Endothelial cell of umbilical vein (primary cell): ENCODE measurements at regions not wholly inside any gene's neighbourhood (a gene's known extent, or its start where the extent isn't known, plus 50 kb on each side); places are given as distances from the start of the nearest gene placed in this dataset.
"Not testable (repeated sequence)": the region's sequence is repeated elsewhere in the genome, so short reads cannot be mapped to it uniquely, and the experiment has no call there.

Experiments
- BruUV-seq: library from RNA; stranded (reverse); fragments of 400-500 nt; replicated peaks from 2 replicates; lab custom pipeline; 2021; lab: Mats Ljungman, UMichigan
- CTCF ChIA-PET: fragments of 300-600, 350-600 bp; sonication (Branson Sonifier 250); formaldehyde crosslinking; loops from one replicate; lab custom pipeline; 2021; ENCODE audit warnings: antibody characterized with exemption, inconsistent platforms; lab: Charles Lee
- POLR2A ChIA-PET: fragments of 300-600, 350-600 bp; sonication (Branson Sonifier 250); formaldehyde crosslinking; loops from one replicate; lab custom pipeline; 2021; ENCODE audit warnings: antibody characterized with exemption, inconsistent platforms; lab: Charles Lee
- DNase-seq: peaks from one replicate; pipeline ENCODE4 v3.0.0-alpha.2; 2011; ENCODE audit warnings: low read depth, low spot score
- FAIRE-seq: peaks from 2 replicates; lab custom pipeline; 2011; peaks lifted over from hg19 to GRCh38; lab: Jason Lieb, UNC
- H2AFZ ChIP-seq: 2 replicates; pipeline ENCODE4 v1.6.0; 2012; ENCODE audit warnings: low read depth, low read length, control low read depth, inconsistent platforms
- H3K27ac ChIP-seq: 2 replicates; pipeline ENCODE4 v1.5.1; 2011; ENCODE audit warnings: low read depth, mild to moderate bottlenecking, control low read depth, low read length, moderate library complexity; ENCODE audit not compliant: insufficient read depth
- H3K27me3 ChIP-seq, 2 experiments: 2 replicates each; pipeline versions ENCODE4 v1.6.0 to v1.6.1; 2011; ENCODE audit warnings: low read length in 2 of 2, mixed read lengths in 1 of 2; ENCODE audit not compliant: control insufficient read depth in 2 of 2, insufficient read depth in 2 of 2
- H3K36me3 ChIP-seq, 2 experiments: 2 replicates in 1 of 2; 3 replicates in 1 of 2; pipeline ENCODE4 v1.5.1; 2011; ENCODE audit warnings: low read length in 2 of 2, mild to moderate bottlenecking in 1 of 2, moderate library complexity in 1 of 2; ENCODE audit not compliant: control insufficient read depth in 2 of 2, insufficient read depth in 2 of 2; ENCODE audit errors: extremely low read depth in 1 of 2
- H3K4me1 ChIP-seq: 3 replicates; pipeline ENCODE4 v1.5.1; 2011; ENCODE audit warnings: mild to moderate bottlenecking, low read length; ENCODE audit not compliant: control insufficient read depth, insufficient read depth; ENCODE audit errors: extremely low read depth
- H3K4me2 ChIP-seq: 2 replicates; pipeline ENCODE4 v1.6.1; 2011; ENCODE audit warnings: low read length, control low read depth, mixed read lengths; ENCODE audit not compliant: insufficient read depth
- H3K4me3 ChIP-seq, 3 experiments: fragments of 200-600 bp in 1 of 3; sonication (generic), shearing (Covaris generic) in 1 of 3; replicated peaks in 1 of 3; 2 replicates each; pipeline ENCODE4 v1.5.1; 2011 to 2016; ENCODE audit warnings: control low read depth in 3 of 3, low read length in 3 of 3, mild to moderate bottlenecking in 2 of 3, inconsistent platforms in 1 of 3, low read depth in 1 of 3, moderate library complexity in 1 of 3; ENCODE audit not compliant: insufficient read depth in 1 of 3
- H3K79me2 ChIP-seq: 2 replicates; pipeline ENCODE4 v1.6.0; 2012; ENCODE audit warnings: low read length, inconsistent platforms; ENCODE audit not compliant: control insufficient read depth, insufficient read depth
- H3K9ac ChIP-seq: replicated peaks from 2 replicates; pipeline ENCODE3; 2011; ENCODE audit warnings: low read length, control low read depth; ENCODE audit not compliant: insufficient read depth; ENCODE audit errors: extremely low read depth
- H3K9me1 ChIP-seq: replicated peaks from 3 replicates; pipeline ENCODE4 v1.6.0; 2011; ENCODE audit warnings: mild to moderate bottlenecking, low read length; ENCODE audit not compliant: control insufficient read depth, insufficient read depth; ENCODE audit errors: extremely low read depth
- H3K9me3 ChIP-seq: replicated peaks from 2 replicates; pipeline ENCODE4 v1.5.1; 2012; ENCODE audit warnings: low read length, inconsistent platforms; ENCODE audit not compliant: control insufficient read depth, insufficient read depth
- H4K20me1 ChIP-seq: replicated peaks from 2 replicates; pipeline ENCODE3; 2011; ENCODE audit warnings: mild to moderate bottlenecking, low read length; ENCODE audit not compliant: control insufficient read depth, insufficient read depth; ENCODE audit errors: extremely low read depth
- EZH2 ChIP-seq: IDR thresholded peaks from 2 replicates; pipeline ENCODE4 v1.6.1; 2012; ENCODE audit warnings: borderline replicate concordance, low read depth, mild to moderate bottlenecking, moderate library complexity, low read length, inconsistent platforms; ENCODE audit not compliant: severe bottlenecking
- FOS ChIP-seq: IDR thresholded peaks from 2 replicates; pipeline ENCODE4 v1.6.1; 2011; ENCODE audit warnings: mild to moderate bottlenecking, low read length, moderate library complexity, borderline replicate concordance; ENCODE audit not compliant: insufficient read depth
- GATA2 ChIP-seq: IDR thresholded peaks from 2 replicates; pipeline ENCODE4 v1.7.0; 2011; ENCODE audit warnings: low read depth, mild to moderate bottlenecking, moderate library complexity, mixed read lengths, low read length; ENCODE audit not compliant: insufficient read length, insufficient read depth
- JUN ChIP-seq: IDR thresholded peaks from 2 replicates; pipeline ENCODE4 v1.6.1; 2011; ENCODE audit warnings: borderline replicate concordance, low read depth; ENCODE audit not compliant: insufficient read length, insufficient read depth
- MYC ChIP-seq: IDR thresholded peaks from one replicate; pipeline ENCODE4 v1.6.1; 2011; ENCODE audit warnings: mild to moderate bottlenecking, low read depth, low read length
- POLR2A ChIP-seq: IDR thresholded peaks from 2 replicates; pipeline ENCODE4 v1.6.1; 2012; ENCODE audit warnings: low read depth, mild to moderate bottlenecking, control low read depth, low read length
- POLR2AphosphoS5 ChIP-seq: IDR thresholded peaks from 2 replicates; pipeline ENCODE4 v1.6.1; 2012; ENCODE audit warnings: low read depth, mild to moderate bottlenecking, control low read depth, low read length, moderate library complexity; ENCODE audit not compliant: insufficient read depth
- dilution Hi-C: fragments of 300-500 bp; cut with MboI; formaldehyde crosslinking; loops from one replicate; pipeline ENCODE4 v1.15.0; 2019; ENCODE audit warnings: low sequenced_read_pairs; ENCODE audit not compliant: extremely low pct_ligation_motif_present
- intact Hi-C: fragments of 100-400 bp; cut with micrococcal nuclease; formaldehyde crosslinking; loops from one replicate; pipeline ENCODE4 v1.10.0; 2022
- TF ChIP-seq, protein P1 (sequence below), 2 donors: IDR thresholded peaks; 1 replicate in 1 of 2; 2 replicates in 1 of 2; pipeline ENCODE4 v1.5.1; 2011; ENCODE audit warnings: low read length in 2 of 2, mild to moderate bottlenecking in 2 of 2, moderate library complexity in 2 of 2, control low read depth in 1 of 2, inconsistent platforms in 1 of 2, low read depth in 1 of 2; ENCODE audit not compliant: insufficient read depth in 1 of 2; ENCODE audit errors: extremely low read depth in 1 of 2
- TF ChIP-seq, protein P2 (sequence below): IDR thresholded peaks from 2 replicates; pipeline ENCODE4 v1.6.1; 2011; ENCODE audit not compliant: insufficient read depth, insufficient read length

DNA sequence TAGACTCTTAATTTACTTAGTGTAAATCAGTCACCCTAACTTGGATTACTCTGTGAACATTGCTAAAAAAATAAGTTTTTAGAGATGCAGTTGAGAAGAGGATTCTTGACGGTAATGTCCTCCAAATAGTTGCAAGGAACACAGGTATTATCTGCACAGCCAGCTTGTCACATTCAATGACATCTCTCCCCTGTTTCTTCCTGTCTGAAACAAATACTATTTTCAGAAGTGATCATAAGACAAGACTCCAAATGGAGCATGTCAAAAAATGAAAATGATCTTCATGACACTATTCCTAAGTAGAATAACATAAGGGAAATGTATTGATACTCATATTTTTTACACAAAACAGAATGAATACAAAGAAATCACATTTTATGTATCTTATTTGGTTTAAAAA, 227.9 kb upstream of the CHD1 start:
- Histone ChIP-seq H3K27ac (no peak overlapping the region), H3K4me1 (no peaks in the 10 kb centered on the region), H3K9ac (no peak overlapping the region), H3K9me3 (no peaks in the 10 kb centered on the region), H4K20me1 (no peaks in the 10 kb centered on the region), H3K4me3 (no peak overlapping the region), H3K36me3 (no peaks in the 10 kb centered on the region), H3K79me2 (no peaks in the 10 kb centered on the region), H3K9me1 (no peaks in the 10 kb centered on the region), H3K4me2 (no peak overlapping the region), H2AFZ (no peak overlapping the region), H3K27me3 (no peaks in the 10 kb centered on the region)
- CTCF ChIA-PET = interaction anchor here (0.9 to 2.1 kb wide), 2 partner anchors 12 to 52 kb away, joined by 3 to 12 read pairs; no protein-coding TSS in a partner anchor
- FAIRE-seq (no peak), DNase-seq (no peak)
- dilution Hi-C loops = no loop called here
- intact Hi-C loops = no loop called here
- no peak for TF ChIP-seq EZH2
- TF ChIP-seq JUN = no peak
- TF ChIP-seq GATA2 = no peak
- TF ChIP-seq, protein P1, sequence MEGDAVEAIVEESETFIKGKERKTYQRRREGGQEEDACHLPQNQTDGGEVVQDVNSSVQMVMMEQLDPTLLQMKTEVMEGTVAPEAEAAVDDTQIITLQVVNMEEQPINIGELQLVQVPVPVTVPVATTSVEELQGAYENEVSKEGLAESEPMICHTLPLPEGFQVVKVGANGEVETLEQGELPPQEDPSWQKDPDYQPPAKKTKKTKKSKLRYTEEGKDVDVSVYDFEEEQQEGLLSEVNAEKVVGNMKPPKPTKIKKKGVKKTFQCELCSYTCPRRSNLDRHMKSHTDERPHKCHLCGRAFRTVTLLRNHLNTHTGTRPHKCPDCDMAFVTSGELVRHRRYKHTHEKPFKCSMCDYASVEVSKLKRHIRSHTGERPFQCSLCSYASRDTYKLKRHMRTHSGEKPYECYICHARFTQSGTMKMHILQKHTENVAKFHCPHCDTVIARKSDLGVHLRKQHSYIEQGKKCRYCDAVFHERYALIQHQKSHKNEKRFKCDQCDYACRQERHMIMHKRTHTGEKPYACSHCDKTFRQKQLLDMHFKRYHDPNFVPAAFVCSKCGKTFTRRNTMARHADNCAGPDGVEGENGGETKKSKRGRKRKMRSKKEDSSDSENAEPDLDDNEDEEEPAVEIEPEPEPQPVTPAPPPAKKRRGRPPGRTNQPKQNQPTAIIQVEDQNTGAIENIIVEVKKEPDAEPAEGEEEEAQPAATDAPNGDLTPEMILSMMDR (IDR thresholded peaks at IDR 0.05; ENCODE audit: extremely low read depth in 1 of 2, insufficient read depth in 1 of 2, low read depth in 1 of 2, low read length in 2 of 2) = no peak
- TF ChIP-seq MYC = no peak
- TF ChIP-seq POLR2AphosphoS5 = no peak
- TF ChIP-seq, protein P2, sequence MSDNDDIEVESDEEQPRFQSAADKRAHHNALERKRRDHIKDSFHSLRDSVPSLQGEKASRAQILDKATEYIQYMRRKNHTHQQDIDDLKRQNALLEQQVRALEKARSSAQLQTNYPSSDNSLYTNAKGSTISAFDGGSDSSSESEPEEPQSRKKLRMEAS = no peak
- TF ChIP-seq FOS = no peak
- TF ChIP-seq POLR2A = no peak
- BruUV-seq = no TSS peak
- POLR2A ChIA-PET = no interaction called here

DNA sequence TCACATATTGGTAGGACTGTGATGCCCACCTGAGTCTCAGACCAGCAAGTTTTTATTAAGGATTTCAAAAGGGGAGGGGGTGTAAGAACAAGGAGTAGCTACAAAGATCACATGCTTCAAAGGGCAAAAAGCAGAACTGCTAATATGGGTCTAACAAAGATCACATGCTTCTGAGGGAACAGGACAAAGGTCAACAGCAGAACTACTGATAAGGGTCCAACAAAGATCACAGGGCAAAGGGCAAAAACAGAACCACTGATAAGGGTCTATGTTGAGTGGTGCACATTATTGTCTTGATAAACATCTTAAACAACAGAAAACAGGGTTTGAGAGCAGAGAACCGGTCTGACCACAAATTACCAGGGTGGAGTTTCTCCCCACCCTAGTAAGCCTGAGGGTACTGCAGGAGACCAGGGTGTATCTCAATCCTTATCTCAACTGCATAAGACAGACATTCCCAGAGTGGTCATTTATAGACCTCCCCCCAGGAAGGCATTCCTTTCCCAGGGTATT, 214.5 kb upstream of the CHD1 start:
- dilution Hi-C loops, FAIRE-seq, POLR2A ChIA-PET: not testable (repeated sequence)

More for the DNA sequence above, 214.5 kb upstream of the CHD1 start:
- H3K36me3 ChIP-seq, H3K4me2 ChIP-seq, H3K4me1 ChIP-seq, H3K27me3 ChIP-seq, H3K79me2 ChIP-seq, H3K27ac ChIP-seq, H3K4me3 ChIP-seq, BruUV-seq, H2AFZ ChIP-seq, DNase-seq, H3K9me3 ChIP-seq, CTCF ChIA-PET, H4K20me1 ChIP-seq, H3K9me1 ChIP-seq, intact Hi-C loops, H3K9ac ChIP-seq: not testable (repeated sequence)
